ENCODE measurements at regions not wholly inside any gene's neighbourhood (a gene's known extent, or its start where the extent isn't known, plus 50 kb on each side); places are given as distances from the start of the nearest gene placed in this dataset.
"Not testable (repeated sequence)": the region's sequence is repeated elsewhere in the genome, so short reads cannot be mapped to it uniquely, and the experiment has no call there.

DNA sequence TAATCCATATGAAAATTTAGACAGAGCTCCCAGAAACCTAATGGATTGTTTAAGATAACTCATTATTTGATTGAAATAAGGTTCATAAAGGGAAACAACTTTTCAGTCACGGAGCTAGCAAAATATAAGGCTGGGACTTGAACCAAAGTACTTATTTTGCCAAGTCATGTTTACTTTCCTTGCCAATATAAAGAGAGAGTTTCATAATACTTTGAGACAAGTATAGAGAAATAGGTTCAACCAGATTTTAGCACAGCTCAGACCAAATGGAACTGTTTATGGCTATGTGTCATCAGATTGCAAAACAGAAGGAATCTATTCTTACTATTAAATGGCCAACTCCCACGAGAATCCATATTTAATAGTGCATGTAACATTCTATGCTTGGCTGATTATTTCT is 1517.5 kb upstream of the TENM4 start:
- Mint-ChIP-seq H3K4me3 (no peak overlapping the region), H3K27ac (no peak overlapping the region), H3K36me3 (no peaks in the 10 kb centered on the region), H3K9me3 (ENCODE audit: low read depth) (peaks cover 28% of the 10 kb centered on the region), H3K4me1 (ENCODE audit: low read depth) (no peaks in the 10 kb centered on the region), H3K27me3 (no peaks in the 10 kb centered on the region)

DNA sequence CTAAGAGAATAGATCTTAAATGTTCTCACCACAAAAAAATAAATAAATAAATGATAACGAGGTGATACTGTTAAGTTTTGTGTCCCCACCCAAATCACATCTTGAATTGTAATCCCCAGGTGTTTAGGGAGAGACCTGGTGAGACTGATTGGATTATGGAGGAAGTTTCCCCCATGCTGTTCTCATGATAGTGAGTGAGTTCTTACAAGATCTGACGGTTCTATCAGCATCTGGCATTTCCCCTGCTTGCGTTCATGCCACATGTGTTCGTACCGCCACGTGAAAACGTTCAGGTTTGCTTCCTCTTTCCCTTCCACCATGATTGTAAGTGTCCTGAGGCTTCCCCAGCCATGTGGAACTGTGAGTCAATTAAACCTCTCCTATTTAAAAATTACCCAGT is 1514.8 kb upstream of the TENM4 start:
- no peak overlapping the region for H3K4me3 Mint-ChIP-seq
- H3K4me1 Mint-ChIP-seq (ENCODE audit: low read depth): no peaks in the 10 kb centered on the region
- no peaks in the 10 kb centered on the region for H3K27me3 Mint-ChIP-seq
- H3K9me3 Mint-ChIP-seq (ENCODE audit: low read depth): peaks cover 32% of the 10 kb centered on the region
- no peak overlapping the region for H3K27ac Mint-ChIP-seq
- no peaks in the 10 kb centered on the region for H3K36me3 Mint-ChIP-seq

DNA sequence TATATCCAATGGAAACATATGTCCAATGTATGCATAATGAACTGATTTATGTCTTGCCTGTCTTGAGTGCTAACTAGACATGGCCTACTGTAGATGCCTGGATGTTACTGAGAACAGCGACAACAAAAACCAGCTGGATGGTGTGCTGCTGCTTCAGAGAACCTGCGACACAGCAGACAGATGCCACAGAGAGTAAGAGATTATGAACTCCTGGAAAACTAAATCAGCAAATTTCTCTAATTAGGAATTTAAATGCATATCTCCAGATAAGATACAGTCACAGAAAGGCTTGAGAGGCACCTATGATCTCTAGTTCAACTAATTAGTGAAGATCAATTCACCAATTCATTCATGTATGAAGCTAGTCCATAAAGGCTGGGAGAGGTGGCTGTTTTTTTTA is 1508.0 kb upstream of the TENM4 start:
- Mint-ChIP-seq H3K4me1 (ENCODE audit: low read depth) (no peaks in the 10 kb centered on the region), H3K36me3 (no peaks in the 10 kb centered on the region), H3K27me3 (no peaks in the 10 kb centered on the region), H3K27ac (no peak overlapping the region), H3K4me3 (no peak overlapping the region), H3K9me3 (ENCODE audit: low read depth) (peaks cover 18% of the 10 kb centered on the region)

- H3K27ac Mint-ChIP-seq: no peak overlapping the region
- H3K36me3 Mint-ChIP-seq: no peaks in the 10 kb centered on the region
- no peaks in the 10 kb centered on the region for H3K4me1 Mint-ChIP-seq (ENCODE audit: low read depth)
- H3K9me3 Mint-ChIP-seq (ENCODE audit: low read depth): peaks cover 10% of the 10 kb centered on the region
- H3K4me3 Mint-ChIP-seq: no peak overlapping the region
- H3K27me3 Mint-ChIP-seq: no peaks in the 10 kb centered on the region
Measured at GRCh38 chr11:80944758-80945157, 1503.9 kb upstream of the TENM4 start.

DNA sequence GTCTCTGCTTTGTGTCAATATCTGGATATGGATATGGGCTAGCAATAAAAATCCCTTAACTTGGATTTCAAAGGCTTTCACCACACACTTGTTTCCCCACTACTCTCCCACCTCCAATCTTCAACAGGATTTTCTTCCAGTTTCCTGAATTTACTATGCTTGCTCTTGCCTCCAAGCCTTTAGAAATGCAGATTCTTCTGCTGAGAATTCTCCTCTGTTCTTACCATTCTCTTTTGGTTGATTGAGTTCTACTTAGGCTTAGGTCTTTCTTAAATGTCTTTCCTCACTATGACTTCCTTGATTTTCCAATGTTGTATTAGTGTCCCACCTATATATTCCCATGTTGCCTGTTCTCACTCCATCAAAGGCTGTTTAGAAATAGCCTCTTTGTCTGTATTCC is 1502.4 kb upstream of the TENM4 start:
- peaks cover 10% of the 10 kb centered on the region for H3K9me3 Mint-ChIP-seq (ENCODE audit: low read depth)
- H3K27ac Mint-ChIP-seq: no peak overlapping the region
- no peaks in the 10 kb centered on the region for H3K4me1 Mint-ChIP-seq (ENCODE audit: low read depth)
- no peak overlapping the region for H3K4me3 Mint-ChIP-seq
- H3K27me3 Mint-ChIP-seq: no peaks in the 10 kb centered on the region
- H3K36me3 Mint-ChIP-seq: no peaks in the 10 kb centered on the region

DNA sequence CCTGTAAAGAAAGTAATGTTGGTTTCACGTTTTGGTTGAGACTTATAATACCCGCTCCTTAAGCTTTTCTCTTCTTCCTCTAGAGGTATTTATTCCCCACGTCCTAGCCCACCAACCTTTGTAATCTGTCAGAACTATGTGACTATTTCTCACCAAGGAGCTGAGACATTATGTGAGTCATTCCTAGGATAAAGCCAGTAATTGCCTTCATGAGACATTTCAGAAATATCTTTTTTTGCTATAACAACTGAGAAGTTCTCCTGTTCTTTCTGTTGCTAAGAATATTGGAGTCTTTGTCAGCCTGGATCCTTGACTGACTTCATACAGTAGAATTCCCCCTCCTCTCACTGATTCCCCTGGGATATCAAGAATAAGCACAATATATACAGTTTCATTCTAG is 1497.0 kb upstream of the TENM4 start:
- Mint-ChIP-seq H3K4me3 (no peak overlapping the region), H3K9me3 (ENCODE audit: low read depth) (peaks cover 14% of the 10 kb centered on the region), H3K4me1 (ENCODE audit: low read depth) (no peaks in the 10 kb centered on the region), H3K27me3 (no peaks in the 10 kb centered on the region), H3K36me3 (no peaks in the 10 kb centered on the region), H3K27ac (no peak overlapping the region)

GRCh38 chr11:80930038-80930437 is 1489.2 kb upstream of the TENM4 start:
- peaks cover 18% of the 10 kb centered on the region for H3K9me3 Mint-ChIP-seq (ENCODE audit: low read depth)
- H3K27me3 Mint-ChIP-seq: no peaks in the 10 kb centered on the region
- H3K36me3 Mint-ChIP-seq: no peaks in the 10 kb centered on the region
- no peaks in the 10 kb centered on the region for H3K4me1 Mint-ChIP-seq (ENCODE audit: low read depth)
- no peak overlapping the region for H3K27ac Mint-ChIP-seq
- H3K4me3 Mint-ChIP-seq: no peak overlapping the region

DNA sequence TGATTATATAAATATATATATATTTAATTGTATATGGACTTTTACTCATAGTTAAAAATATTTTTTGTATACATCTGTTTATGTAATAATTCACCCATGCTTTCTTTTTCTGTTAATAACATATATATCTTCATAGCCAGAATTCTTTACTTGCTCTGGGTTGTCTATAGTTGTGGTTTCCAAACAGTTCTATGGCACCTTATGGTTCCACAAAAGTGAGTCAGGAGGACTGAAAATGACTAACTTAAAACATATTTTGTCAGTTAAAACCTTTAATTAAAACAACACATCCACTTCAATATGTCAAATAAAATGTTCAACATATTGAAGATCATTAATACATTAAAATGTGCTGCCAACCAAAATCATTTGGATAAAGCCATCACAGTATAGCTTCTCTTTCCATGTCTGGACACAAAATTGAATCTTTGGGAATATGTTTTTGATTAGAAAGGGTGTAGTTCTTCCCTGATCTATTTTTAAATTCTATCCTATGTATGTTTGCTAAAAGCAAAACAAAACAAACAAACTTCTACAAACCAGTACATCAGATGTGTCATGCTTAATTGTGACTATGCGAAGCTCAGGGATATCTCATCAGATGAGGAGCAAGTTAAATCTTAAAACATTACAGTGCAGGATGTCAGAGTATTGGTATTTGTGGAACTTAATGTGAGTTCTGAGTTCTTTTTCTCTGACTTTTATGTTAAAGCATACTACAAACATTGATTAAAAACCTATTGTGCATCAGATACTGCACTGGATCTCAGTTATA is 1488.4 kb upstream of the TENM4 start:
- no peak overlapping the region for H3K27ac Mint-ChIP-seq
- no peak overlapping the region for H3K4me3 Mint-ChIP-seq
- no peaks in the 10 kb centered on the region for H3K36me3 Mint-ChIP-seq
- H3K27me3 Mint-ChIP-seq: no peaks in the 10 kb centered on the region
- peaks cover 25% of the 10 kb centered on the region for H3K9me3 Mint-ChIP-seq (ENCODE audit: low read depth)
- no peaks in the 10 kb centered on the region for H3K4me1 Mint-ChIP-seq (ENCODE audit: low read depth)

DNA sequence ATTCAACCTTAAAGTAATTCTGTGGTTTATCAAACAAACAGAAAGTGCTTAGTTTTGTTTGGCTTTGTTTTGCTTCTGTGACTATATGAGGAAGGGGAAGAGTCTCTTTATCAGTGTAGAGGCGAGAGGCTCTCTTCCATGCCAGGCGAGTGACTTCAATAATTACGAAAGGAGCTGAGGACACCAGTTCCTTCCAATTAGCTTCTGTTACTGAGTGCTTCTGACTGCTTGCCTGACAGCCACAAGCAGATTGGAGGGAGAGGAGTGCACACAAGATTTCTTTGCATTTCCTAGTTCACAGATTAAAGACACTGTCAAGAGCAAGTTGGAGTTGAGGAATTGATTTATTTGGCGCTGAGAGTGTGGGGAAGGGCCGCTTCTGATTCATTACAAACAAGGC is 1484.5 kb upstream of the TENM4 start:
- H3K27me3 Mint-ChIP-seq: no peaks in the 10 kb centered on the region
- H3K36me3 Mint-ChIP-seq: no peaks in the 10 kb centered on the region
- no peak overlapping the region for H3K4me3 Mint-ChIP-seq
- no peak overlapping the region for H3K27ac Mint-ChIP-seq
- peaks cover 15% of the 10 kb centered on the region for H3K9me3 Mint-ChIP-seq (ENCODE audit: low read depth)
- no peaks in the 10 kb centered on the region for H3K4me1 Mint-ChIP-seq (ENCODE audit: low read depth)

GRCh38 chr11:80921310-80921709 is 1480.5 kb upstream of the TENM4 start:
- H3K27me3 Mint-ChIP-seq; H3K27ac Mint-ChIP-seq; H3K9me3 Mint-ChIP-seq (ENCODE audit: low read depth); H3K4me3 Mint-ChIP-seq; H3K36me3 Mint-ChIP-seq; H3K4me1 Mint-ChIP-seq (ENCODE audit: low read depth): not testable (repeated sequence)

GRCh38 chr11:80916173-80916798 is 1475.5 kb upstream of the TENM4 start:
- peaks cover 4% of the 10 kb centered on the region for H3K9me3 Mint-ChIP-seq (ENCODE audit: low read depth)
- no peaks in the 10 kb centered on the region for H3K27me3 Mint-ChIP-seq
- H3K36me3 Mint-ChIP-seq: no peaks in the 10 kb centered on the region
- H3K27ac Mint-ChIP-seq: no peak overlapping the region
- no peaks in the 10 kb centered on the region for H3K4me1 Mint-ChIP-seq (ENCODE audit: low read depth)
- H3K4me3 Mint-ChIP-seq: no peak overlapping the region

GRCh38 chr11:80914311-80914710 is 1473.5 kb upstream of the TENM4 start:
- Mint-ChIP-seq H3K4me1 (ENCODE audit: low read depth) (no peaks in the 10 kb centered on the region), H3K27ac (no peak overlapping the region), H3K4me3 (no peak overlapping the region), H3K36me3 (no peaks in the 10 kb centered on the region), H3K27me3 (no peaks in the 10 kb centered on the region), H3K9me3 (ENCODE audit: low read depth) (peaks cover 4% of the 10 kb centered on the region)

GRCh38 chr11:80911666-80912065 is 1470.8 kb upstream of the TENM4 start:
- H3K4me3 Mint-ChIP-seq: no peak overlapping the region
- H3K27me3 Mint-ChIP-seq: no peaks in the 10 kb centered on the region
- peaks cover 4% of the 10 kb centered on the region for H3K9me3 Mint-ChIP-seq (ENCODE audit: low read depth)
- no peaks in the 10 kb centered on the region for H3K36me3 Mint-ChIP-seq
- no peaks in the 10 kb centered on the region for H3K4me1 Mint-ChIP-seq (ENCODE audit: low read depth)
- H3K27ac Mint-ChIP-seq: no peak overlapping the region

DNA sequence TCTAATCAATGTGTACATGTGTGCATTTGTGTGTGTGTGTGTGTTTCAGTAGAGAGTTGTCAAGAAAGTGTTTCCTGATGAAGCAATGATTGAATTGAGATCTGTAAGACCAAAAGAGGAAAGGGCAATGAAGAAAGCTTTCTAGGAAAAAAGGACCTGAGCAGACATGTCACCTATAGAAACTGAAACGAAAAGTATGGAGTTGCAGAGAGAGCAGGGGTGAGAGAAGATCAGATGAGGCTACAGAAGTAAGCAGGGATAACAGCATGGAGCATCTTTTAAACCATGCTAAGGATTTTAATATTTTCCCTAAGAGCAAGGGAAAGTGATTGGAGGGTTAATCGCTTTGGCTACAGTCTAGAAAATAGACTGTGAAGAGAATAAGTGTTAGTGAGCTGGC is 1459.4 kb upstream of the TENM4 start:
- Mint-ChIP-seq H3K27ac (no peak overlapping the region), H3K9me3 (ENCODE audit: low read depth) (no peaks in the 10 kb centered on the region), H3K27me3 (no peaks in the 10 kb centered on the region), H3K4me1 (ENCODE audit: low read depth) (no peaks in the 10 kb centered on the region), H3K4me3 (no peak overlapping the region), H3K36me3 (no peaks in the 10 kb centered on the region)

DNA sequence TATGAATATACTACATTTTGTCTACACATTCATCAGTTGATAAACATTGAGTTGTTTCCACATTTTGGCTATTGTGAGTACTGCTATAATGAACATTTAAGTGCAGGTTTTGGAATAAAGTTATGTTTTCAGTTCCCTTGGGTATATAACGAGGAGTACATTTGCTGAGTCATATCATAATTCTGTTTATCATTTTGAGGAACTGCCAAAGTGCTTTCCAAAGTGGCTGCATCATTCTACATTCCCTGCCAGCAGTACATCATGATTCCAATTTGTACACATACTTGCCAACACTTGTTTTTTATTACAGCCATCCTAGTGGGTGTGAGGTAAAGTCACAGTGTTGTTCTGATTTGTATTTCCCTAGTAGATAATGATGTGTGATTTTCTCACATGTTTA is 1458.6 kb upstream of the TENM4 start:
- Mint-ChIP-seq H3K4me1 (ENCODE audit: low read depth) (no peaks in the 10 kb centered on the region), H3K36me3 (no peaks in the 10 kb centered on the region), H3K4me3 (no peak overlapping the region), H3K9me3 (ENCODE audit: low read depth) (no peaks in the 10 kb centered on the region), H3K27me3 (no peaks in the 10 kb centered on the region), H3K27ac (no peak overlapping the region)

DNA sequence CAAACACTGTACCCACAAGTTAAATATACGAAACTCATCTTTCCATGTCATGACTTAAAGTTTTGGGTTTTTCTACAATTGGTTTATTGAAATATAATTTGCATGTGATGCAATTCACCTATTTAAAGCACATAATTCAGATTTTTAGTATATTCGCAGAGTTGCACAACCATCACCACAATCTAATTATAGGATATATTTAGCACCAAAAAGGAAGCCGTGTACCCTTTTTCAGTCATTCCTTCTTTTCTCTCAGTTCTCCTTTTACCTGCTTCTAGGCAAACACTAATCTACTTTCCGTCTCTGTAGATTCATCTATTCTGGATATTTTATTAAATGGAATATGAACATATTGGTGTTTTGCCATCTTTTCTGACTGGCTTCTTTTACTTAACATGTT is 1458.1 kb upstream of the TENM4 start:
- no peaks in the 10 kb centered on the region for H3K9me3 Mint-ChIP-seq (ENCODE audit: low read depth)
- no peak overlapping the region for H3K4me3 Mint-ChIP-seq
- no peak overlapping the region for H3K27ac Mint-ChIP-seq
- H3K27me3 Mint-ChIP-seq: no peaks in the 10 kb centered on the region
- no peaks in the 10 kb centered on the region for H3K4me1 Mint-ChIP-seq (ENCODE audit: low read depth)
- H3K36me3 Mint-ChIP-seq: no peaks in the 10 kb centered on the region
